Left lobe of liver (tissue), 2 donors: ENCODE measurements at regions not wholly inside any gene's neighbourhood (a gene's known extent, or its start where the extent isn't known, plus 50 kb on each side); places are given as distances from the start of the nearest gene placed in this dataset.
A peak's percentile ranks its signal among the peaks of the same experiment; 100 is the strongest.
"Not testable (repeated sequence)": the region's sequence is repeated elsewhere in the genome, so short reads cannot be mapped to it uniquely, and the experiment has no call there.

Experiments used
- ATAC-seq: fragments of 200-7000 bp; cut with Tn5 transposase; one replicate; pipeline ENCODE4 v1.9.1; 2020; ENCODE audit warnings: mild to moderate bottlenecking, moderate library complexity
- DNase-seq: peaks from one replicate; pipeline ENCODE4 v3.0.0-alpha.2; 2020; ENCODE audit warnings: low spot score
- donor health status: DM: no; HTN: no; CAD: no; lungs with moderate emphysema.
- donor health status: DM: no; HTN: yes; CAD: no.

- peak; percentile 77 for ATAC-seq
These were observed 2065.9 kb upstream of the TPTE start for GRCh38 chr21:8455279-8456128.

GRCh38 chr21:8464403-8465152, 2056.8 kb upstream of the TPTE start:
- DNase-seq, result not testable (repeated sequence)

More at GRCh38 chr21:8455279-8456128, 2065.9 kb upstream of the TPTE start:
- DNase-seq, result not testable (repeated sequence)

GRCh38 chr21:8466642-8467041, 2054.7 kb upstream of the TPTE start:
- ATAC-seq, result peak; percentile 40
- not testable (repeated sequence) for DNase-seq

More at GRCh38 chr21:8464403-8465152, 2056.8 kb upstream of the TPTE start:
- ATAC-seq, result peak; percentile 91
